Progenitor cell of endocrine pancreas (in vitro differentiated cells): ENCODE measurements at regions not wholly inside any gene's neighbourhood (a gene's known extent, or its start where the extent isn't known, plus 50 kb on each side); places are given as distances from the start of the nearest gene placed in this dataset.

Experiments
- DNase-seq: peaks from one replicate; pipeline ENCODE4 v3.0.0; 2021; ENCODE audit warnings: low spot score; ENCODE audit not compliant: unreplicated experiment
- H3K27ac Mint-ChIP-seq: 2 replicates; pipeline ENCODE4 v1.8.0; 2021; ENCODE audit warnings: mild to moderate bottlenecking, moderate library complexity, mixed read lengths
- H3K27me3 Mint-ChIP-seq: 2 replicates; pipeline ENCODE4 v1.8.0; 2021; ENCODE audit warnings: mixed read lengths
- H3K36me3 Mint-ChIP-seq: 2 replicates; pipeline ENCODE4 v1.8.0; 2022; ENCODE audit warnings: mixed read lengths; ENCODE audit not compliant: insufficient read depth
- H3K4me1 Mint-ChIP-seq: 2 replicates; pipeline ENCODE4 v1.8.0; 2021; ENCODE audit warnings: low read depth, mixed read lengths
- H3K4me3 Mint-ChIP-seq: 2 replicates; pipeline ENCODE4 v1.8.0; 2021; ENCODE audit warnings: low read depth, mild to moderate bottlenecking, moderate library complexity, mixed read lengths
- H3K9me3 Mint-ChIP-seq: 2 replicates; pipeline ENCODE4 v1.8.0; 2021; ENCODE audit warnings: low read depth, mixed read lengths
- CTCF ChIP-seq: fragments of 200-600 bp; sonication (generic); IDR thresholded peaks from one replicate; pipeline ENCODE4 v1.5.0; 2021; ENCODE audit warnings: antibody characterized with exemption, mild to moderate bottlenecking; ENCODE audit not compliant: unreplicated experiment

GRCh38 chr13:81283561-81283960, 942.6 kb upstream of the SPRY2 start:
- Mint-ChIP-seq H3K4me3 (no peak overlapping the region), H3K27ac (no peak overlapping the region), H3K4me1 (no peaks in the 10 kb centered on the region), H3K27me3 (no peaks in the 10 kb centered on the region), H3K9me3 (peaks cover 8% of the 10 kb centered on the region), H3K36me3 (no peaks in the 10 kb centered on the region)
- TF ChIP-seq CTCF, result no peak
- no peak for DNase-seq

GRCh38 chr13:81283062-81283461, 942.1 kb upstream of the SPRY2 start:
- Mint-ChIP-seq H3K36me3 (no peaks in the 10 kb centered on the region), H3K4me1 (no peaks in the 10 kb centered on the region)

GRCh38 chr13:81275666-81276258, 934.8 kb upstream of the SPRY2 start:
- Mint-ChIP-seq H3K4me3 (no peak overlapping the region), H3K9me3 (peaks cover 17% of the 10 kb centered on the region), H3K4me1 (no peaks in the 10 kb centered on the region), H3K27ac (no peak overlapping the region), H3K36me3 (peaks cover 1% of the 10 kb centered on the region), H3K27me3 (no peaks in the 10 kb centered on the region)
- TF ChIP-seq CTCF, result no peak
- DNase-seq, result no peak

More at GRCh38 chr13:81283062-81283461, 942.1 kb upstream of the SPRY2 start:
- no peak for DNase-seq
- Mint-ChIP-seq H3K4me3 (no peak overlapping the region), H3K9me3 (peaks cover 8% of the 10 kb centered on the region), H3K27ac (no peak overlapping the region), H3K27me3 (no peaks in the 10 kb centered on the region)
- no peak for TF ChIP-seq CTCF

- no peak overlapping the region for H3K27ac Mint-ChIP-seq
- H3K4me1 Mint-ChIP-seq, result peaks cover 24% of the 10 kb centered on the region
- H3K27me3 Mint-ChIP-seq, result no peaks in the 10 kb centered on the region
- TF ChIP-seq CTCF, result no peak
- no peaks in the 10 kb centered on the region for H3K36me3 Mint-ChIP-seq
- H3K4me3 Mint-ChIP-seq, result no peak overlapping the region
- H3K9me3 Mint-ChIP-seq, result peaks cover 4% of the 10 kb centered on the region
- DNase-seq, result no peak
Observed at GRCh38 chr13:81247711-81248110, 906.8 kb upstream of the SPRY2 start.

- Mint-ChIP-seq H3K36me3 (no peaks in the 10 kb centered on the region), H3K27me3 (no peaks in the 10 kb centered on the region), H3K9me3 (peaks cover 4% of the 10 kb centered on the region), H3K4me1 (peaks cover 33% of the 10 kb centered on the region), H3K27ac (no peak overlapping the region), H3K4me3 (no peak overlapping the region)
- no peak for TF ChIP-seq CTCF
- DNase-seq, result no peak
Observed at GRCh38 chr13:81246556-81246955, 905.6 kb upstream of the SPRY2 start.
